IMR-90 (cell line): ENCODE measurements at regions not wholly inside any gene's neighbourhood (a gene's known extent, or its start where the extent isn't known, plus 50 kb on each side); places are given as distances from the start of the nearest gene placed in this dataset.

Experiments used
- ATAC-seq: fragments of 200-7000 bp; cut with Tn5 transposase; 2 replicates; pipeline ENCODE4 v1.9.1; 2020; ENCODE audit warnings: low read depth, mild to moderate bottlenecking, moderate library complexity
- BruUV-seq: library from RNA; stranded (reverse); fragments of 400-500 nt; replicated peaks from 2 replicates; lab custom pipeline; 2021; lab: Mats Ljungman, UMichigan
- CTCF ChIA-PET: fragments of 300-600 bp; formaldehyde crosslinking; extraction: SDS; loops from one replicate; lab custom pipeline; 2021; ENCODE audit warnings: antibody characterized with exemption; lab: Yijun Ruan, JAX
- POLR2A ChIA-PET: fragments of 300-600 bp; sonication (Branson Sonifier 250); formaldehyde crosslinking; loops from one replicate; lab custom pipeline; 2022; ENCODE audit warnings: antibody characterized with exemption; ENCODE audit not compliant: unreplicated experiment; lab: Charles Lee
- DNase-seq: peaks from one replicate; pipeline ENCODE4 v3.0.0; 2013
- H2AFZ ChIP-seq: replicated peaks from 2 replicates; pipeline ENCODE3; 2013; ENCODE audit warnings: low read length, mild to moderate bottlenecking; ENCODE audit not compliant: poor library complexity
- H2AK5ac ChIP-seq: 2 replicates; pipeline ENCODE4 v1.6.1; 2013; ENCODE audit warnings: low read depth, low read length, inconsistent platforms
- H2AK9ac ChIP-seq: replicated peaks from 2 replicates; pipeline ENCODE3; 2013; ENCODE audit warnings: mild to moderate bottlenecking, low read depth, low read length, moderate library complexity; ENCODE audit not compliant: poor library complexity
- H2BK120ac ChIP-seq: 2 replicates; pipeline ENCODE4 v1.6.1; 2013; ENCODE audit warnings: low read depth, low read length, inconsistent platforms
- H2BK15ac ChIP-seq: 3 replicates; pipeline ENCODE4 v1.6.1; 2013; ENCODE audit warnings: low read depth, low read length, inconsistent platforms
- H2BK20ac ChIP-seq: 2 replicates; pipeline ENCODE4 v1.6.1; 2013; ENCODE audit warnings: low read depth, mild to moderate bottlenecking, inconsistent platforms, low read length, moderate library complexity
- H2BK5ac ChIP-seq: 2 replicates; pipeline ENCODE4 v1.6.1; 2013; ENCODE audit warnings: mild to moderate bottlenecking, low read depth, low read length, inconsistent platforms; ENCODE audit not compliant: poor library complexity, severe bottlenecking
- H3K14ac ChIP-seq: replicated peaks from 2 replicates; pipeline ENCODE4 v1.6.1; 2013; ENCODE audit warnings: low read depth, low read length, inconsistent platforms
- H3K18ac ChIP-seq: 2 replicates; pipeline ENCODE4 v1.6.1; 2013; ENCODE audit warnings: low read depth, low read length, control low read depth
- H3K23ac ChIP-seq: 2 replicates; pipeline ENCODE4 v1.6.1; 2013; ENCODE audit warnings: low read depth, low read length, inconsistent platforms
- H3K27ac ChIP-seq: 2 replicates; pipeline ENCODE4 v1.5.1; 2013; ENCODE audit warnings: mild to moderate bottlenecking, control low read depth, low read length; ENCODE audit not compliant: insufficient read depth
- H3K27me3 ChIP-seq: 2 replicates; pipeline ENCODE4 v1.6.1; 2013; ENCODE audit warnings: low read length; ENCODE audit not compliant: control insufficient read depth, insufficient read depth
- H3K36me3 ChIP-seq: 2 replicates; pipeline ENCODE4 v1.6.1; 2013; ENCODE audit warnings: low read length, mixed read lengths; ENCODE audit not compliant: control insufficient read depth, insufficient read depth
- H3K4ac ChIP-seq: 2 replicates; pipeline ENCODE4 v1.6.1; 2013; ENCODE audit warnings: low read depth, low read length, inconsistent platforms
- H3K4me1 ChIP-seq: 2 replicates; pipeline ENCODE4 v1.6.1; 2013; ENCODE audit warnings: low read length, mixed read lengths; ENCODE audit not compliant: control insufficient read depth, insufficient read depth
- H3K4me2 ChIP-seq: 2 replicates; pipeline ENCODE4 v1.6.1; 2013; ENCODE audit warnings: low read depth, mild to moderate bottlenecking, control low read depth, low read length, moderate library complexity
- H3K4me3 ChIP-seq: 2 replicates; pipeline ENCODE4 v1.5.1; 2013; ENCODE audit warnings: low read depth, mild to moderate bottlenecking, control low read depth, low read length, moderate library complexity; ENCODE audit not compliant: insufficient read depth
- H3K56ac ChIP-seq: 2 replicates; pipeline ENCODE4 v1.6.1; 2013; ENCODE audit warnings: low read length, inconsistent platforms; ENCODE audit not compliant: insufficient read depth; ENCODE audit errors: extremely low read depth
- H3K79me1 ChIP-seq, 2 experiments: 2 replicates each; pipeline ENCODE4 v1.6.1; 2013; ENCODE audit warnings: low read length in 2 of 2, inconsistent platforms in 1 of 2, low read depth in 1 of 2
- H3K9ac ChIP-seq: 2 replicates; pipeline ENCODE4 v1.6.1; 2013; ENCODE audit warnings: low read depth, low read length, control low read depth
- H3K9me1 ChIP-seq: 2 replicates; pipeline ENCODE4 v1.6.1; 2013; ENCODE audit warnings: low read length, inconsistent platforms; ENCODE audit not compliant: insufficient read depth
- H3K9me3 ChIP-seq: 2 replicates; pipeline ENCODE4 v1.6.1; 2013; ENCODE audit warnings: low read length; ENCODE audit not compliant: control insufficient read depth, insufficient read depth
- H4K20me1 ChIP-seq: 2 replicates; pipeline ENCODE4 v1.6.1; 2013; ENCODE audit warnings: low read length, inconsistent platforms; ENCODE audit not compliant: insufficient read depth
- H4K5ac ChIP-seq: 2 replicates; pipeline ENCODE4 v1.6.1; 2013; ENCODE audit warnings: mild to moderate bottlenecking, low read depth, low read length, control low read depth
- H4K8ac ChIP-seq, 2 experiments: 2 replicates each; pipeline ENCODE4 v1.6.1; 2013; ENCODE audit warnings: low read depth in 2 of 2, low read length in 2 of 2, control low read depth in 1 of 2, inconsistent platforms in 1 of 2
- H4K91ac ChIP-seq: 2 replicates; pipeline ENCODE4 v1.6.1; 2013; ENCODE audit warnings: low read depth, low read length, inconsistent platforms; ENCODE audit not compliant: insufficient read depth
- BHLHE40 ChIP-seq: fragments of 150-350 bp; IDR thresholded peaks from 2 replicates; pipeline ENCODE4 v1.6.1; 2016; ENCODE audit warnings: mild to moderate bottlenecking, low read depth, low read length
- CEBPB ChIP-seq: IDR thresholded peaks from 2 replicates; pipeline ENCODE4 v1.6.1; 2012; ENCODE audit warnings: low read depth, low read length, improper control_type of control experiment
- CHD1 ChIP-seq: IDR thresholded peaks from 2 replicates; pipeline ENCODE4 v1.6.1; 2012; ENCODE audit warnings: low read depth, low read length, improper control_type of control experiment
- CTCF ChIP-seq: conservative IDR thresholded peaks from 2 replicates; pipeline ENCODE4 v1.5.1; 2012; ENCODE audit warnings: mild to moderate bottlenecking, low read depth, low read length, improper control_type of control experiment
- ELK1 ChIP-seq: fragments of 150-350 bp; IDR thresholded peaks from 2 replicates; pipeline ENCODE4 v1.6.1; 2016; ENCODE audit warnings: low read depth, mild to moderate bottlenecking, low read length, moderate library complexity, borderline replicate concordance
- FOS ChIP-seq: fragments of 150-350 bp; IDR thresholded peaks from 2 replicates; pipeline ENCODE4 v1.6.1; 2016; ENCODE audit warnings: low read depth, low read length
- MAFK ChIP-seq: IDR thresholded peaks from 2 replicates; pipeline ENCODE4 v1.6.1; 2012; ENCODE audit warnings: low read depth, low read length, improper control_type of control experiment
- MAZ ChIP-seq: IDR thresholded peaks from 2 replicates; pipeline ENCODE4 v1.6.1; 2012; ENCODE audit warnings: low read depth, mild to moderate bottlenecking, low read length, improper control_type of control experiment, moderate library complexity, borderline replicate concordance
- MXI1 ChIP-seq: IDR thresholded peaks from 2 replicates; pipeline ENCODE4 v1.6.1; 2012; ENCODE audit warnings: low read depth, mild to moderate bottlenecking, low read length, moderate library complexity, borderline replicate concordance
- NFE2L2 ChIP-seq: fragments of 150-350 bp; IDR thresholded peaks from 2 replicates; pipeline ENCODE4 v1.6.1; 2016; ENCODE audit warnings: low read depth, mild to moderate bottlenecking, low read length
- POLR2A ChIP-seq: IDR thresholded peaks from 2 replicates; pipeline ENCODE4 v1.6.1; 2012; ENCODE audit warnings: mild to moderate bottlenecking, low read depth, low read length
- RAD21 ChIP-seq: IDR thresholded peaks from 2 replicates; pipeline ENCODE4 v1.6.1; 2012; ENCODE audit warnings: low read length, improper control_type of control experiment
- RCOR1 ChIP-seq: IDR thresholded peaks from 2 replicates; pipeline ENCODE4 v1.6.1; 2012; ENCODE audit warnings: mild to moderate bottlenecking, low read length, improper control_type of control experiment; ENCODE audit not compliant: insufficient replicate concordance
- RFX5 ChIP-seq: IDR thresholded peaks from 2 replicates; pipeline ENCODE4 v1.8.0; 2012; ENCODE audit warnings: low read depth, mild to moderate bottlenecking, low read length, moderate library complexity
- SMC3 ChIP-seq: fragments of 150-350 bp; IDR thresholded peaks from 2 replicates; pipeline ENCODE4 v1.6.1; 2016; ENCODE audit warnings: low read depth, mild to moderate bottlenecking, antibody characterized with exemption, low read length, moderate library complexity
- USF2 ChIP-seq: fragments of 150-350 bp; IDR thresholded peaks from 2 replicates; pipeline ENCODE4 v1.6.1; 2017; ENCODE audit warnings: mild to moderate bottlenecking, antibody characterized with exemption, low read length, low read depth
- WGBS, 2 experiments: methylation state at CpG; one replicate each; pipeline versions ENCODE4 v1.1.5 to v1.1.7; 2013; ENCODE audit warnings: missing lambda C conversion rate in 2 of 2; ENCODE audit not compliant: insufficient read length in 1 of 2; ENCODE audit errors: extremely low coverage in 2 of 2; 5-methylcytosine and 5-hydroxymethylcytosine counted together
- dilution Hi-C: fragments of 300-500 bp; cut with HindIII; formaldehyde crosslinking; loops from one replicate; pipeline ENCODE4 v1.14.3; 2018; ENCODE audit warnings: low sequenced_read_pairs; ENCODE audit not compliant: unreplicated experiment
- in situ Hi-C: fragments of 300-500 bp; cut with MboI; formaldehyde crosslinking; loops from 3 replicates; pipeline ENCODE4 v1.14.3; 2019; ENCODE audit warnings: low sequenced_read_pairs, inconsistent platforms, mixed read lengths
- intact Hi-C: fragments of 100-400 bp; cut with micrococcal nuclease; formaldehyde crosslinking; loops from 2 replicates; pipeline ENCODE4 v1.10.0; 2022

- H3K27ac ChIP-seq, result no peak overlapping the region
- H2BK120ac ChIP-seq, result no peak overlapping the region
- H3K9me1 ChIP-seq, result no peaks in the 10 kb centered on the region
- no peak overlapping the region for H2AK5ac ChIP-seq
- no peaks in the 10 kb centered on the region for H3K79me1 ChIP-seq
- 25% methylated on average over 3 of the region's 6 CpGs; no CpG with 5 or more reads in 1 of the 2 experiments for WGBS, 2 experiments
- H4K5ac ChIP-seq, result no peak overlapping the region
- H3K4ac ChIP-seq, result no peak overlapping the region
- no peak overlapping the region for H3K4me2 ChIP-seq
- no peak overlapping the region for H3K4me3 ChIP-seq
- H3K18ac ChIP-seq, result no peak overlapping the region
- H2BK20ac ChIP-seq, result no peak overlapping the region
- H3K4me1 ChIP-seq, result no peaks in the 10 kb centered on the region
- no peaks in the 10 kb centered on the region for H3K27me3 ChIP-seq
- no peaks in the 10 kb centered on the region for H3K36me3 ChIP-seq
- H4K91ac ChIP-seq, result no peak overlapping the region
- CTCF ChIA-PET, result no interaction called here
- no peak overlapping the region for H2AFZ ChIP-seq
- no peak overlapping the region for H3K56ac ChIP-seq
- no peak overlapping the region for H3K23ac ChIP-seq
- no peak overlapping the region for H3K14ac ChIP-seq
- no TSS peak for BruUV-seq
- intact Hi-C loops (no loop called here), in situ Hi-C loops (no loop called here), dilution Hi-C loops (no loop called here)
- no peak for TF ChIP-seq POLR2A
- TF ChIP-seq USF2, result no peak
- no peak for TF ChIP-seq BHLHE40
- TF ChIP-seq MXI1, result no peak
- no peak for TF ChIP-seq CTCF
- no peak for TF ChIP-seq ELK1
- no peak for TF ChIP-seq SMC3
- no peak for TF ChIP-seq CHD1
- no peak for TF ChIP-seq CEBPB
- TF ChIP-seq FOS, result no peak
- TF ChIP-seq MAFK, result no peak
- TF ChIP-seq RCOR1, result no peak
- no peak for TF ChIP-seq RFX5
- TF ChIP-seq MAZ, result no peak
- no peak for TF ChIP-seq RAD21
- TF ChIP-seq NFE2L2, result no peak
- ATAC-seq, result no peak
- H4K20me1 ChIP-seq, result no peaks in the 10 kb centered on the region
- H4K8ac ChIP-seq, result no peak overlapping the region
- POLR2A ChIA-PET, result no interaction called here
- no peak overlapping the region for H3K9ac ChIP-seq
- H2BK15ac ChIP-seq, result no peak overlapping the region
- H2BK5ac ChIP-seq, result no peak overlapping the region
- no peak overlapping the region for H2AK9ac ChIP-seq
- peaks cover 14% of the 10 kb centered on the region for H3K9me3 ChIP-seq
- DNase-seq, result no peak
Measured at GRCh38 chr5:101611039-101611438, 685.0 kb downstream of the SLCO4C1 start.
